ENCODE measurements at regions not wholly inside any gene's neighbourhood (a gene's known extent, or its start where the extent isn't known, plus 50 kb on each side); places are given as distances from the start of the nearest gene placed in this dataset.

DNA sequence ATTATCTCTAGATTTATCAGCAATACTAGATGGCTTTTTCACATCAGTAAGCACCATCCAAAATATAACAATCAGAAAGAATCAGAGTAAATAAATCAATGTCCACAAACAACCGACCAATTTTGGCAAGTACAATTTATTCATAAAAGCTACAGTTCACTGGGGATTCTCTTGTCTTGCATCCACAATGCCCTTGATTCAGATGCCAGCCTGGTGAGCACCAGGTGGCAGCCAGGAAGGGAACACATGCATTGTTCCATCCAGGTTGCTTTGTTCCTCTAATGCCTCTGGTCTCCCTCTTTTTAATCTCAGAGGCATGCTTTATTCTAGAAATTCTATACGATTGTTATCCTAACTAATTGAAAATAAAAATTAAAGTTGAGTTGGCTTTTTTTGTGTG, 242.1 kb upstream of the KIRREL3 start:
- no peak for DNase-seq

- no peak for DNase-seq
Measured at GRCh38 chr11:127238321-127238720, 237.8 kb upstream of the KIRREL3 start.

DNA sequence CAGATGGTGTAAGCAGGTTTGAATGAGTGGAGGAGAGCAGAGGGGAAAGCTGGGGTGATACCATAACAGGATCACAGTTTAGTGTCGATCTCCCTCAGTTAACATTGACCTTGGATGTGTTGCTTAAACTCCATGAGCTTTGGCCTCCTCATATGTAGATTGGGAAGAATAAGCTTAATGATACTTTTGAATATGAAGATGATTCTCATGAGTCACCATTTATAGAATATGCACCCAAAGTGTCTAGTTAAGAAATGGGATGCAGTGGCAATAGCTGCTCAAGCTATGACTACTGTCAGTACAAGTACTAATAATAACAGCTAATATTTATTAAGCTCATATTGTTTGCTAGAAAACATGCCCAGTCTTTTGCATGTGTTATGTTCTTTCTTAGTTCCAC, 236.2 kb upstream of the KIRREL3 start:
- DNase-seq, result no peak

- no peak for DNase-seq
Measured at GRCh38 chr11:127233998-127234397, 233.4 kb upstream of the KIRREL3 start.

DNA sequence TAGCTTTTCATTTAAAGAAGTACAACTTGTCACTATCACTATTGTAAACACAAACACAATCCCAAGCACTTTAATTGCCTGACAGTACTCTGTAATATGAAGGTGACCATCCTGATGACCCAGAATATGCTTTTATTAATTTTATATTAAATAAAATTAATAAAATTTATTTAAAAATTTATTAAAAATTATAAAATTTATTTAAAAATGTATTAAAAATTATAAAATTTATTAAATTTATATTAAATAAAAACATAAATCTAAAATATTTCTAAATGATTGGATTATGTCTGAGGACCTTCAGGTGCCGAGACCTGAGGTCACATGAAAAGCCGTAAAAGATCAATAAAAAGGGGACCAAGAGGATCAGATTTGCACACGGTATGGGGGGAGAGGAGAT, 229.8 kb upstream of the KIRREL3 start:
- DNase-seq, result no peak

DNA sequence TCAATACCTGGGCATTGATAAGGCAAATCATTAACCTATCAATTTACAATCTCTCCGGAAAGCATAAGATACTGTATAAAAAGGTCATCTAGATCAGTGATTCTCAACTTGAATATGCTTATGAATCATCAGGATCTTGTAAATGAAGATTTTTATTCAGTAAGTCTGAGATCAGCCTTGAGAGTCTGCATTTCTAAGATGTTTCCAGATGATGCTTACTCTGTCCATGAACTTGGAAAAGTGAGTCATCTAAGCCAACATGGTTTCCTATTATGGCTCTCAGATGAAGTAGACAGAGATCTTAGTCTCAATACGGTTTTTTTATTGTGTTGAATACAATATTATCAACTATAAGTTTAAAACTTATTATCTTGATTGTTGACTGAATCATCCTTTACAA, 226.4 kb upstream of the KIRREL3 start:
- no peak for DNase-seq

- DNase-seq, result no peak
Measured at GRCh38 chr11:127226380-127226779, 225.8 kb upstream of the KIRREL3 start.

GRCh38 chr11:127225619-127226018, 225.0 kb upstream of the KIRREL3 start:
- no peak for DNase-seq

DNA sequence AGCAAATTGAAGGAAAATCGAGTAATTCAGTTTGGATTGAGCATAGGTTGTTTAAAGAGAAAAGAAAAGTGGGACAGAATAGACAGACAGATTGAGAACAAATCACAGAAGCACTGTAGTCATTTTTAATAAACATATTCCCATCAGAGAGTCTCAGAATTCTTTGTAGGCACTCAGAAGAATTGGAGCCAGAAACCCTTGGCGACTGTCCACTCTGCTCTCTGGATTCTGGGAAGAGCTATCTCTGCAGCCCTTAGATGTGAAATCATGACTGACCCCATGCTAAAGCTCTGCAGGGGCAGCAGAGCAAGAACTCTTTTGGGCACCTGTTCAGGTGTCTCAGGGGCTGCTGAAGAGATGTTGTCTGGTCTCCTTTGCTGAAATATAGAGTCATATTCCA, 223.7 kb upstream of the KIRREL3 start:
- DNase-seq, result peak in 1 of 3 donors; percentile 31

GRCh38 chr11:127223633-127224032, 223.1 kb upstream of the KIRREL3 start:
- DNase-seq, result no peak

- DNase-seq, result no peak
Measured at GRCh38 chr11:127223026-127223425, 222.5 kb upstream of the KIRREL3 start.

- no peak for DNase-seq
Measured at GRCh38 chr11:127219704-127220103, 219.1 kb upstream of the KIRREL3 start.

GRCh38 chr11:127218275-127218608, 217.7 kb upstream of the KIRREL3 start:
- no peak for DNase-seq

DNA sequence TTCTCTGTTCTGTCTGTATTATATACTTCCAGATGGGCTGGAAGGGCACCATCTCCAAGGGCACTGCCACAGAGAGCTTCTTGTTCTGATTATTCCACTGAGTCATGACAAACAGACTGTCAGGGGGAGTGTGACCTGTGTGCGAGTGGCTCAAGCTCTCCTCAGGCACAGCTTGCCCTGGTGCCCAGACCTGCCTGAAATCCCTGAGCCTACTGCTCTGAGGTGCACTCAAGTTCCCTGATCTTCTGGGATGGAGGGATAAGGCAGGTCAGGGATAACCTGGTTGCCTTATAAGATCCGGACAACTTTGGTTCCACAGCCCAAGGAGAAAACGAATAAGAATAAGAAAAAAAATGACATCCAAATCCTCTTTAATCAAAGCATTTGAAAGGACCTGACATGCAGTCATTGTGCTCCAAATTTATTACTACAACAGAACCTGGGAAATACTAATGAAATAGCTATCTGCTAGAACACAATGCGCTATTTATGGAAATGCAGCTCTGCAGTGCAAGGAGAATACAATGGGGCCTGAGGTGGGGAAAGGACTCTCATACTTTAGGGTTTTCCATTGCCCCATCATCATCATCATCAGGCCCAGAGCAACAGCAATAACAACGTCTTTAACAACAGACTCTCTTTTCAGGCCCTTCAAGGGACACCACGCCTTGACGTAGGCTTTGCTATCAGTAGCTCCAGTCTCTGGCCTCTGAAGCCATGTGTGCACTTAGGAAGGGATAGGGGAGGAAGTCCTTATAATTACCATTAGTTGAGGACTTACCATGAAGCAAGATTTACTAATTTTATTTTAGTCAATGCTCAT, 217.1 kb upstream of the KIRREL3 start:
- no peak for DNase-seq

GRCh38 chr11:127205688-127206217, 205.2 kb upstream of the KIRREL3 start:
- no peak for DNase-seq

DNA sequence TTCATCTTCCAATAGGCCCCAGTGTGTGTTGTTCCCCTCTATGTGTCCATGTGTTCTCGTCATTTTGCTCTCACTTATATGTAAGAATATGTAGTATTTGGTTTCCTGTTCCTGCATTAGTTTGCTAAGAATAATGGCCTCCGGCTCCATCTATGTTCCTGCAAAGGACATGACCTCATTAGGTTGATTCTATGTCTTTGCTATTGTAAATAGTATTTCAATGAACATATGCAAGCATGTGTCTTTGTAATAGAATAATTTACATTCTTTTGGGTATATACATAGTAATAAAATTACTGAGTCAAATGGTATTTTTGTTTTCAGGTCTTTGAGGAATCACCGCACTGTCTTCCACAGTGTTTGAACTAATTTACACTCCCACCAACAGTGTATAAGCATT, 202.9 kb upstream of the KIRREL3 start:
- no peak for DNase-seq

GRCh38 chr11:127202105-127202504, 201.5 kb upstream of the KIRREL3 start:
- DNase-seq, result no peak

DNA sequence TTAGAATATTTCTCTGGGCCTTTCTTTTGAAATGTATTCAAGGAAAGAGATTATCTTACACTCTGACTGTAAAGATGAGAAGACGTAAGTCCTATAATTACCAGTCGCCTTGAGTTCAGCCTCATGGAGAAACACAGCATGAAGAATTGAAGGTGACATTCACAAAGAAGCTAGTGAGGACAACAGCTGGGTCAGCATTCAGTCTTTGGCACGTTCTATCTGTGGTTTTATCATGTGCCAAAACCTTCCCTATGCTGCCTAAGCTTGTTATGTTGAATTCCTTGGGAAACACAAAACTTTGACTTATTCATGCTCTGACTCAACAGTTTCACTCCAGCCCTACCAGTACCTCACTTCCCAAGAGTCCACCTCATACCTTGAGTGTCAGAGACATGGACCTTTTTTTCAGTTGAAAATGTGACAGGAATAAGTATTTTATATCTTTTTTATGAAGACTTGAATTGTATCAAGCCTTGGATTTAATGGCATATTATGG, 198.8 kb upstream of the KIRREL3 start:
- no peak for DNase-seq

- DNase-seq, result no peak
Measured at GRCh38 chr11:127195501-127196120, 195.0 kb upstream of the KIRREL3 start.

DNA sequence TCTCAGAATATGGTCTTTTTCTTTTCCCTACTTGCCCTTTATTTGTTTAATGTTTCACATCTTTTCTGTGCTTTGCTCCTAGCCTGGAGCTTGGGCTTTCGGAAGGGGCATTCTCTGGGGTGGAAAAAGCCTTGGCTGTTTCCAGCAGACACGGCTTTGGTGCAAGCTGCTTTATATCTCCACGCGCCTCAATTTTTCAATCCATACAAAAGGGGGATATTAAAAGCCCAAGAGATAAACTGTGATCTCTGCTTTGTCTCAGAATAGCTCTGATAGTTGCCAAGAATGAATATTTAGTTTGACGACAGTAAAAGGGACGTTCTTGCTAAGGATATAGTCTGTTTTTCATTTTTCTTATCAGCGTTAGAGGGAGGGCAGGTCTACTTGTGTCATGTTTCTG, 194.0 kb upstream of the KIRREL3 start:
- DNase-seq, result no peak

DNA sequence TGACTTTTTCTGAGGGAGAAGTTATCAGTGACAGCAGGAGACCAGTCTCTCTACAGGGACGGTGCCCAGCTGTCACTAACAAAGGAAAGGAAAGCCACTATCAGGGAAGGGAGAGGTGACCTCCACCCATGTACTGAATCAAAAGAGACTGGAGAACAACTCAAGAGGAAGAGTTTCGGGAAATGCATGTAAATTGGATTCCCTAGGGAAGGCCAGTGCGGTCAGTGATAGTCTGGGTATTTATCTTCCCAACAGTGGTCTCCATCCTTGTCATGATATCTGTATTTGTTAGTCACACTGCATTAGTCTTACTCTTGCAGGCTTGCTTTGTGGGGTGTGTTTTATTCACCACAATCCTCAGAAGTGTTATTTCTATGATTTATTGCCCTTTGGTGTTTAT, 193.4 kb upstream of the KIRREL3 start:
- DNase-seq, result no peak

- no peak for DNase-seq
Measured at GRCh38 chr11:127191689-127192088, 191.1 kb upstream of the KIRREL3 start.

GRCh38 chr11:127191261-127191660, 190.7 kb upstream of the KIRREL3 start:
- no peak for DNase-seq

Measured in muscle of back (tissue), 3 donors.